Endothelial cell of hepatic sinusoid (primary cell): ENCODE measurements at regions not wholly inside any gene's neighbourhood (a gene's known extent, or its start where the extent isn't known, plus 50 kb on each side); places are given as distances from the start of the nearest gene placed in this dataset.

Experiments used
- in situ Hi-C: cut with HindIII; loops from 2 replicates; pipeline ENCODE4 v1.10.0; 2017; ENCODE audit warnings: low sequenced_read_pairs

- in situ Hi-C loops, result no loop called here
Observed at GRCh38 chr15:35756623-35757022, 210.7 kb upstream of the DPH6 start.

GRCh38 chr15:35757361-35757760 lies 211.4 kb upstream of the DPH6 start:
- in situ Hi-C loops, result no loop called here

- in situ Hi-C loops, result no loop called here
Observed at GRCh38 chr15:35757765-35758164, 211.8 kb upstream of the DPH6 start.

DNA sequence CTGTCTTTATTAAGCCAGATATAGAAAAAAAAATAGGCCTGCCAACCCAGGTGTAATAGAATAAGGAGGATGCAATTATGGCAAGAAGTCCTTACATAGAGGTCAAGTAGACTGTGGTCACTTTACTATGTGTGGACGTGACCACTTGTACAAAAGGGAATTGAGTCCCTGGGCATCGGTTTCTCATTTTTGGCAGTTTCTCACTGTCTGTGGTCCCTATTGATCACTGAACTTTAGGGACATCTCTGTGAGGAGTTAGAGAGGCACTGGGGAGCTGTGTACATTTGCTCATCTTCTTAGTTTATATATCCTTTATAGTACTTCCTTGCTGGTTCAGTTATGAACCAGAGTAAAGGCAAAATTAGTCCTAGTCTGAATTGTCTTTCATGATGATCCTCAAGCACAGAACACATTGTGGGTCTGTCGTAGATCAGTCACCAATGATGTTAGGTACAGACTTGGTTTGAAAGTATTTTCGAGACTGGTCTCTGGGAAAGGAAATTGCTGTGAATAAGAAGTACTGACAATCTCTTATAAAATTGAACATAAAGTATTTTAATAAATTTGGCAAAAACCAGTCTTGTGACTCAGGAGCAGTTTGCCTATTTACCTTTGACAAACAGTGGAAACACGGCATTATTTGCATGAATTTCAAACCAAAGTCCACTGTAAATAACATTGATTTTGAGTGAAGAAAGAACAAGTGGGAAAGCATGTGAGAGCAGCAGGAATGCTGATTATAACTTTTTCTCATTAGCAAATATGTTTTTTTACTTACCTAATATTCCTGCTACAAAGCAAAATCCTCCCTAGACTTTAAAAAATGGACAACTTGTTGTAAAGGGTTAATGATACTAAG lies 218.9 kb upstream of the DPH6 start:
- in situ Hi-C loops, result no loop called here

DNA sequence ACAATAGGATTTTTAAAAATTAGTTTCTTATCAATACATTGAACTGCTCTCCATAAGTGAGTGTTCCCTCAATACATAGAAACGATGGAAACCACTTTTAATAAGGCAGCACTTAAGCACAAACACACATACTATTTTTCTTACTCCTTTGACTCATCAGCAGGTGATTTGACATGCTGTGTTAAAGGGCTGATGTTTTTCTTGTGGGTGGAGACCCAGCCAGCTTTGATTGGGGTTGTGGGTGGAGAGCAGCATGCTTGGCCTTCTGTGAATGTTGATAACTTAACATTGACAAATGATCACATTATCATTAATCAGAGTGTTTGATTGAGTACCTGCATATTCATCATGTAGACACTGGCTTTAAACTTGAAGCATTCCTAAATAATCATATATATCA lies 223.0 kb upstream of the DPH6 start:
- in situ Hi-C loops, result no loop called here

DNA sequence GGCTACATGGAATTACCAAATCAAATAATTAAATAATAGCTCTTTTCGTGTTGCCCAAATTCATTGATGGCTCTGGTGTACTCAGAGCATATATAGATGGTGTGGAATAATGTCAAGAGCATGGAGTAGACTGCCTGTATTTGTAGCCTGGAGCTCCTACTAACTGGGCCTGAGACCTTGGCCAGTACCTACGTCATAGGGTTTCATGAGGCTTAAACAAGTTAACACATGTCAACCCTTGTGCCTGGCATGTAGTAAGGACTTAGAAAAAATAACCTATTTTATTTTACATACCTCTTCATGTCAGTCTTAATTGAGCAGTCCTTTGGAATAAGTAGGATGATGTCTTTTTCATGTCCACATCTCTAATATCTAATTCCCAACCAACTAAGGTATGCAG lies 223.7 kb upstream of the DPH6 start:
- in situ Hi-C loops, result no loop called here

DNA sequence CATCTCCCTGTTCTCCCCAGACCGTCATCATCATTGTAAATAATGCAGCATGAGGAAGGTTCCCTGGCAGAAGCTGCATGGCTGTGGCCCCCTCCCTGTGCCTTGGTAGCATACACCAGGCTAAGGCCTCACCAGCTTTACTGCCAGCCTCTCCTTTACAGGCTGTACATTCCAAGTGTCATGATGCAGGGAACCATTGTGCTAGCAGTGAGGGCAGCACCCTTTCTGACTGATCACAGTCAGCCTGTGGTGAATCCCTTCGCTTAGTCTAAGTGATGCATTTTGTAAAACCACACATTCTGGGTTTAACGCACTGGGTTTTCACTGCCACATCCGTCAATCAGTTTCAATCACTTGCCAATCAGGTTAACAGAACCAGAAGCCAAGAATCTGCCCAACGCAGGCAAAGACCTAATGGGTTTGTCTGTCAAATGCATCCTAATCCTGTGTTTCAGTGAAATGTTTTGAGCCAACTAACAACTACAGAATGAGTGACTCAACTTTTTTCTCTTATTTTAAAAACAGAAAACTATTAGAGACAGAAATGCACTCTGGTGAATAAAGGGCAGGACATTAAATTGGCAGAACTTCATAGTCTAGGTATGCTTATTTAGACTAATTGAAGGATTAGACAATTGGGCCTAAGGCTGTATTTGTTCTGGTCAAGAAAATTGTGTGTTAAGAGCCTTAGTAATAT lies 225.9 kb upstream of the DPH6 start:
- in situ Hi-C loops, result no loop called here

- in situ Hi-C loops, result no loop called here
Observed at GRCh38 chr15:35774653-35775052, 228.7 kb upstream of the DPH6 start.

DNA sequence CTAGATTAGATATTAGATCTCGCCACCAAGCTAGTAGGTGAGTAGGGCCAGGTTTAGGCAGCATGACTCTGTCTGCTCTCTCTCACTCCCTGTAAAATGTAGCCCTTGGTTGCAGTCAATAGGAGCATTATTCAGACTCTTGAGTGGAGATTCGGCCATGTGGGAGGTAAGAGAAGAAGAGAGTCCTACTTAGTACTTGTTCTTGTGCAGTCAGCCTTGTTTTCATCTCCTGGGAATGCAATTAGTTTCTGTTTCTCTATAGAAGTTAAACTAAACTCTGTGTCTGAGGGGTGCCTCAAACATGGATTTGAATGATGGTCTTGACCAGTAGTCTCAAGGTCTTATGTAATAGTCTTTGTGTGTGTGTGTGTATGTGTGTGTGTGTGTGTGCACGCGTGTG lies 229.5 kb upstream of the DPH6 start:
- in situ Hi-C loops, result no loop called here

- in situ Hi-C loops, result no loop called here
Observed at GRCh38 chr15:35777061-35777460, 231.1 kb upstream of the DPH6 start.

GRCh38 chr15:35783203-35783602 lies 237.2 kb upstream of the DPH6 start:
- in situ Hi-C loops, result no loop called here

GRCh38 chr15:35784745-35785144 lies 238.8 kb upstream of the DPH6 start:
- in situ Hi-C loops, result no loop called here

GRCh38 chr15:35810007-35810406 lies 264.0 kb upstream of the DPH6 start:
- in situ Hi-C loops, result no loop called here

DNA sequence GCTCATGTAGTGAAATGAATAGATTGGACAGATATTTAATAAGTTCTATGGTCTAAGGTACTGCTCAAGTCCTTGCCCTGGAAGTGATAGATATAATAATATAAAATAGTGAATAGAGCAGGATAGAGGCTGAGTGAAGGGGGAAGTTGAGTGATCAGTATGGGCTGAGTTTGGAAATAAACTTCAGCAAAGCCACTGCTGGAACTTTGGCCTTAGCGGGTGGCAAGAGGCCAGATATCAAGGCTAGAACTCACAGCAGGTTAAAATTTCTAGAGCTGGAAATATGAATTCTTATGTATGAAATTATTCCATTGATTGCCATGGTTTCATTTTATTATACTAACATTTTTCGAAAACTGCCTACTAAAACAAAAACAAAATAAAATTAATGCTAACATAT lies 267.6 kb upstream of the DPH6 start:
- in situ Hi-C loops, result no loop called here

GRCh38 chr15:35818846-35819245 lies 272.9 kb upstream of the DPH6 start:
- in situ Hi-C loops, result no loop called here

DNA sequence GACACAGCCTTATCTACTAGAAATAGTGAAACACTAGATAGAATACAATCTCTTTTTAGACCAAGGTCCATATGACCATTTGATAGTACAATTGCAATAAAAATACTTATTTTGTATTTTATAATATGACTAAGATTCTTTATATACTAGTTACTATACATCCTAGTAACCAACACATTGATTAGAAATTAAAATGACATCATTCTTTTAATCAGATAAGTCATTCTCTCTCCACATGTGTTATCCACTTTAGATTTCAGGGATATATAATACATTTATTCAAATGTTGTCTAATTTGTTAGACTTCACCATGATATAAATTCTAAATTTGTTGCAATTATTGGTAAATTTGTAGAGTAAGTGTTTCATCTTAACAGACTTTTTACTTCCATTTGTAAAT lies 276.2 kb upstream of the DPH6 start:
- in situ Hi-C loops, result no loop called here

DNA sequence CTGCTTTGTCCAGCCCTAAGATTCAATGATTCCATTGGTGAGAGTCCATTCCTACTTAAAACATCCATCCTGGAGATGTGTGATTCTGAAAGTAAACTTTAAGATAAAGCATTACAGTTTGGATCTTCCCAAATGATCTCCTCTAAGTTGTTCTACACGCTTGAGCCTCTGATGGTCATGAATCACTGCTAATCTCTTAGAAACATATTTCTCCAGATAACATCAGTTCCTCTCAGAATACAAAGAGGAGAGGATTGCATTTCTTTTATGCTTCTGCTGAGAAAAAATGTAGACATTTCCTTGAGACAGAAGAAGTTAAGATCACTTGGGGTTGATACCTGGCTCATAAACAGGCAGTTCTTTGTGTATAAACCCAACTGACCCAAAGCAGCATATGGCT lies 281.2 kb upstream of the DPH6 start:
- in situ Hi-C loops, result loop anchor here (5.0 kb wide), 1 partner anchor 75 kb away; no protein-coding TSS in a partner anchor

DNA sequence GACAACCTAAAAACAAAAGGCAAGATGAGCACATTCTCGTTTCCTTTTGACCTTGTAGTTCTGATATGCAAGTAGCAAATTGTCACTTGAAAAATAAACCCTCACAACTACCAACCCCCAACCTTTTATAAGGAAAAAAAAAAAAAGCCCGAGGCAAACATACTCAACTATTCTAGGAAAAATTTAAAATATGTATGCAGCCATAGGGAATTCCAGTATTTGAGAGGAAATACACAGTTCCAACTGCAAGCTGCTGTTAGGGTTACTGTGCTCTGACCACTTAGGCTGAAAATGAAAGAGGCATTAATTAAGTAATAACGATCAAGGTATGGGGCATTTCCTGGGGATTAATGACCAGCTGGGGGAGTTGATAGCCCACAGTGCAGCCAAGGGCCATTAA lies 281.9 kb upstream of the DPH6 start:
- in situ Hi-C loops, result loop anchor here (5.0 kb wide), 1 partner anchor 74 kb away; no protein-coding TSS in a partner anchor

GRCh38 chr15:35833581-35833980 lies 287.6 kb upstream of the DPH6 start:
- in situ Hi-C loops, result no loop called here

DNA sequence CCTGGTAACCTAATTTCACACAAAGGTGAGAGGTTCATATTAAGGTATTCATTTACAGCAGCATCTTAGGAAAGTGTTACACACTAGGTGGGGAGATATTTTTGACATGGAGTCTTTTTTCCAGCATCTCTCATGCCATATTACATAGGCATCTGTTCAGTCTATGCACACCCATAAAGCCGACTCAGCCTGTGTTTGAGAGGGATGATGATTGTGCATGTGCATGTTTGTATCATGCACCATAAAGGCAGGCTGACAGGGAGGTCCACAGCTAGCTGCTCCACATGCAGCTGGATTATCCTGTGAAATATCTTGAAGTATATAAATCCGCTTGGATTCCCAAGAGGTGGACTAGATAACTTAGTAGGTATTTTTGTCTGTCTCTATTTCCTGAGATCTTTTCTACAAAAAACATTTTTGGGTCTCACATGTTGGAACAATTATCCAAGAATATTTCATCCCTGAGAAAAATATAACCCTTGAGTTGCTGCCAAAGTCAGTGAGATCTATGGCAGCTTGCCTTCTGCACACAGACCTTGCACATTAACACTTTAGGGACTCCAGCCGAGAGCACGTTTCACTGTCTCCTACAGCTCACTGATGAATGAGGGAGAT lies 288.4 kb upstream of the DPH6 start:
- in situ Hi-C loops, result no loop called here

- in situ Hi-C loops, result no loop called here
Observed at GRCh38 chr15:35834866-35835265, 288.9 kb upstream of the DPH6 start.
